Dendritic cell treated with granulocyte-macrophage colony-stimulating factor and Interleukin-4, amounts not matched to agents 40 ng/mL and 50 ng/mL, for 4 days (primary cell): ENCODE measurements at regions not wholly inside any gene's neighbourhood (a gene's known extent, or its start where the extent isn't known, plus 50 kb on each side); places are given as distances from the start of the nearest gene placed in this dataset.

Experiments used
- H3K27ac Mint-ChIP-seq: one replicate; pipeline ENCODE4 v1.8.0; 2022; ENCODE audit warnings: mild to moderate bottlenecking, mixed read lengths
- H3K27me3 Mint-ChIP-seq: one replicate; pipeline ENCODE4 v1.8.0; 2022; ENCODE audit warnings: mild to moderate bottlenecking, mixed read lengths
- H3K36me3 Mint-ChIP-seq: one replicate; pipeline ENCODE4 v1.8.0; 2022; ENCODE audit warnings: low read depth, mixed read lengths
- H3K4me1 Mint-ChIP-seq: one replicate; pipeline ENCODE4 v1.8.0; 2022; ENCODE audit warnings: low read depth, mixed read lengths
- H3K4me3 Mint-ChIP-seq: one replicate; pipeline ENCODE4 v1.8.0; 2022; ENCODE audit warnings: mild to moderate bottlenecking, moderate library complexity, mixed read lengths
- H3K9me3 Mint-ChIP-seq: one replicate; pipeline ENCODE4 v1.8.0; 2022; ENCODE audit warnings: mixed read lengths
- intact Hi-C: fragments of 100-400 bp; cut with micrococcal nuclease; formaldehyde crosslinking; loops from one replicate; pipeline ENCODE4 v1.15.0; 2022

- H3K36me3 Mint-ChIP-seq = no peaks in the 10 kb centered on the region
- intact Hi-C loops = no loop called here
- no peak overlapping the region for H3K4me3 Mint-ChIP-seq
- H3K27ac Mint-ChIP-seq = no peak overlapping the region
- no peaks in the 10 kb centered on the region for H3K27me3 Mint-ChIP-seq
- H3K9me3 Mint-ChIP-seq = no peaks in the 10 kb centered on the region
- H3K4me1 Mint-ChIP-seq = peaks cover 11% of the 10 kb centered on the region
These were observed 302.6 kb downstream of the ACTL7B start for GRCh38 chr9:108553111-108553635.

DNA sequence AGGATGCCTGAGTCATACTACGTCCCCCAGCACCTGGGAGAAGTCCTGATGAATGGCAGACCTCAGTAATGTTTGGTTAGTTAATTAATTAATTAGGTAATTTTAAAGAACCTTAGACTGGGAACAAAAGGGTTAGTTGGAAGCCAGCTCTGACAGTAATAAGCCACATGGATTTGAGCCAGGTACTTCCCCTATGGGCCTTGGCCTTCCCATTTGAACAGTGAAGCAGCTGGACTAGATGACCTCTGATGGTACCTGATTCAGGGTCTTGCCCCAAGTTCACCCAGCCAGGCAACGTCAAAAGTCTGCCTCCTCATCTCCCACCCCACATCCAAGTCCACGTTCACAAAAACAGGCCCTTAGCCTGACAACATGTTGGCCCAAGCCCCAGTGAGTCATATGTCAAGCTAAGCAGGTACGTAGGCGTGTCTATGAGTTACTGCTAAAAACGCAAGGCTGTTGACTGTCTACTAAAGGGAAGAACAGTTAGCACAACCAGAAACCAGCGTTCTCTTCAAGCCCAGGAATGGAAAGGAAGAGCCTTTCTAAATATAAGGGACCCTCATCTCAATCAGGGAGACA lies 303.2 kb downstream of the ACTL7B start:
- Mint-ChIP-seq H3K9me3 (no peaks in the 10 kb centered on the region), H3K4me1 (peaks cover 11% of the 10 kb centered on the region), H3K36me3 (no peaks in the 10 kb centered on the region), H3K27ac (no peak overlapping the region), H3K27me3 (no peaks in the 10 kb centered on the region), H3K4me3 (no peak overlapping the region)
- intact Hi-C loops = no loop called here

DNA sequence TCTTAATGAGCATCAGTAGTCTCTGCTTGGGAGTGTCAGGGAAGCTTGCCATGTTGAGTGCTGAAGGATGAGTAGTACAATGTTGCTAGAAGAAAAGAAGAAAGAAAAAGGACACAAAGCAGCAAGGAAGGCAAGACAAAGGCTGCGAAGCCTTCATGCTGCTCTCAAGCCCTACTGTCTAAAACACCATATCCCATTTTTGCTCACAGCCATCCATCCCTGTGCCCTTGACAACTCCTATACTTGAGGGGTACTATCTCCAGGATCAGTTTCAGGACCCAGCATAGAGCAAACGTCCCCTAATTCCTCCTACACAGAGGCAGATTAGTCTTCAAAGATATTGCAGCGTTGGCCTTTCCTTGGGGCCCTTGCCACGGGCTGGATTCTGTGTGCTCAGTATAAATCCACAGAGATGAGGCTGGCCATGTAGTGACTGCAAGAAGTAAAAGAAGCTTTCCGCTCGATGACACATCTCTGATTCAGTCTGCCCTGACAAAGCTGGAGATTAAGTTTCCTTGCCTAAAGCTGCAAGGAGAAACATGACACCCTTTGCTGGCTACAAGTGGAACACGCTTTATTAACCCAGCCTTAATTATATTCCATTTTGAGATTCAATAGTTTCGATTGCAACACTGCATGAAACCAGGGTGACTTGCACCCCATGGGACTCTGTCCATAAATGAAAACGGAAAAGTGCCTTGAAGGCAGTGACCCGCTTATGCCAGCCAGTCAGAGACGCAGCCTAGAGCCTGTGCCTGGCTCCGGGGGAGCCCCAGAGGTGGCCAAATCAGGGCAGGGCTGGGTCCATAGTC lies 304.6 kb downstream of the ACTL7B start:
- no peak overlapping the region for H3K4me3 Mint-ChIP-seq
- no peak overlapping the region for H3K27ac Mint-ChIP-seq
- no peaks in the 10 kb centered on the region for H3K27me3 Mint-ChIP-seq
- intact Hi-C loops = no loop called here
- no peaks in the 10 kb centered on the region for H3K36me3 Mint-ChIP-seq
- peaks cover 11% of the 10 kb centered on the region for H3K4me1 Mint-ChIP-seq
- H3K9me3 Mint-ChIP-seq = no peaks in the 10 kb centered on the region

- H3K27ac Mint-ChIP-seq = no peak overlapping the region
- intact Hi-C loops = no loop called here
- H3K36me3 Mint-ChIP-seq = no peaks in the 10 kb centered on the region
- no peak overlapping the region for H3K4me3 Mint-ChIP-seq
- peaks cover under 1% of the 10 kb centered on the region for H3K27me3 Mint-ChIP-seq
- H3K4me1 Mint-ChIP-seq = peaks cover 11% of the 10 kb centered on the region
- H3K9me3 Mint-ChIP-seq = no peaks in the 10 kb centered on the region
These were observed 305.7 kb downstream of the ACTL7B start for GRCh38 chr9:108550106-108550505.

GRCh38 chr9:108549184-108549583 lies 306.6 kb downstream of the ACTL7B start:
- intact Hi-C loops = no loop called here
- Mint-ChIP-seq H3K27me3 (peaks cover 5% of the 10 kb centered on the region), H3K36me3 (no peaks in the 10 kb centered on the region), H3K4me3 (no peak overlapping the region), H3K9me3 (no peaks in the 10 kb centered on the region), H3K4me1 (peaks cover 11% of the 10 kb centered on the region), H3K27ac (no peak overlapping the region)

DNA sequence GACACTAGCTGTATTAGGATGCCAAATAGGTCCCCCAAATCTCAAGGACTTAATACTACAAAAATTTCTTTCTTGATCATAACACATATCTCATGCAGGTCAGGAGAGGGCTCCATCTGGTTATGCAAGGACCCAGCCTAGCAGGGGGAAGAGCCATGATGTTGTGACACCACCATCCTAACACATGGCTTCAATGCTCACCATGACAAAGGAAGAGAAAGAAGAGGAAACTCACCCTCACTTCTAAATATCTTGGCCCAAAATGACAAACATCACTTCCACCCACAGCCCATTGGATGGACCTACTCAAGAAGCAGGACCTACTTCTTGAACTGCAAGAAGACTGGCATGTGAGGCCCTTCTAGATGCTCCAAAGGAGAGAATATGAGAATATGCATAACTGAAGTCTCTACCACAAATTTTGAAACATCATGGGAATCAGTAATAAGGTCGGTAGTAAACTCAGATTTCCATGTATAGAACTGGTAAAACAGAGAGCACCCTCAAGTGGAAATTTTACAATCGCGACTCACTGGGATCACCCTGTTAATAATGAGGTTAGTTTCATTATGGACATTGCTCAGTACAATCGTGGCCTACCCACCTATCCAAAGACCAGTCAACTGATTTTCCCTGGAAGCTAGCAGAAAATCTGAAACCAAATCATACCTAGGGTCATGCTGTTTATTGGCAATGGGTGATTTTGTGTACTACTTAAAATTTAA lies 308.2 kb downstream of the ACTL7B start:
- Mint-ChIP-seq H3K36me3 (no peaks in the 10 kb centered on the region), H3K4me1 (peaks cover 13% of the 10 kb centered on the region), H3K27ac (no peak overlapping the region), H3K27me3 (peaks cover 5% of the 10 kb centered on the region), H3K4me3 (no peak overlapping the region), H3K9me3 (no peaks in the 10 kb centered on the region)
- intact Hi-C loops = no loop called here

DNA sequence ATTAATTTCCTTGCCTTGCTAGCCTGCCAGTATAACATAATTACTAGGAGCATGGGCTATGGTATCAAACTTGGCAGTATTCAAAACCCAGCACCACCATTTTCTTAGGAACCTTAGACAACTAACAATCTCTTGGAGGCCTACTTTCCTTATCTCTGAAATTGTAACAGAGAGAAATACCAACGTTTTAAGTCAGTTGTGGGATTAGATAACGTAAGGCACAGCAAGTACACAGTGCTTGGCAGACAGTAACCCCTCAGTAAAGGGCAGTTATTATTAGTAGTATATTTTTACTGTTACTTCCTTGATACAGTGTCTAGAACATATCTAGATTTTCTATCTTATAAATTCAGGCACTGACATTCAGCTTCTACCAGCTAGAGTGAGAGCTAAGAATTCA lies 309.6 kb downstream of the ACTL7B start:
- Mint-ChIP-seq H3K9me3 (no peaks in the 10 kb centered on the region), H3K4me1 (peaks cover 22% of the 10 kb centered on the region), H3K4me3 (no peak overlapping the region), H3K36me3 (no peaks in the 10 kb centered on the region), H3K27ac (no peak overlapping the region), H3K27me3 (peaks cover 5% of the 10 kb centered on the region)
- intact Hi-C loops = no loop called here

DNA sequence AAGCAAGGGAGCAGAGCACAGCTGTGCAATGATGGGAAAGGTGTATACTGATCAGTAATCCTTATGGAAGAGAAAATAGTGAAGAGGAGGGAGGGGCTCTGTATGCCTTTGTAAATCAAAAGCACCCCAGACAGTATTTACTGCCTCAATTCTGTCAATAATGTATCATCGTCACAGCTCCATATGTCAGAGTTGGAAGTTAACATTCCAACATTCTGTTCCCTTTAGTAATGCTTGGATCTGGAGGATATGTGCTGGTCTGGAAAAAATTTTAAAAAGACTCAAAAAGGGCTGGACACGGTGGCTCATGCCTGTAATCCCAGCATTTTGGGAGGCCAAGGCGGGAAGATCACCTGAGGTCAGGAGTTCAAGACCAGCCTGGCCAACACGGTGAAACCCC lies 310.4 kb downstream of the ACTL7B start:
- Mint-ChIP-seq H3K36me3 (no peaks in the 10 kb centered on the region), H3K4me3 (no peak overlapping the region), H3K9me3 (no peaks in the 10 kb centered on the region), H3K27me3 (peaks cover 5% of the 10 kb centered on the region), H3K4me1 (peaks cover 27% of the 10 kb centered on the region), H3K27ac (no peak overlapping the region)
- intact Hi-C loops = no loop called here

DNA sequence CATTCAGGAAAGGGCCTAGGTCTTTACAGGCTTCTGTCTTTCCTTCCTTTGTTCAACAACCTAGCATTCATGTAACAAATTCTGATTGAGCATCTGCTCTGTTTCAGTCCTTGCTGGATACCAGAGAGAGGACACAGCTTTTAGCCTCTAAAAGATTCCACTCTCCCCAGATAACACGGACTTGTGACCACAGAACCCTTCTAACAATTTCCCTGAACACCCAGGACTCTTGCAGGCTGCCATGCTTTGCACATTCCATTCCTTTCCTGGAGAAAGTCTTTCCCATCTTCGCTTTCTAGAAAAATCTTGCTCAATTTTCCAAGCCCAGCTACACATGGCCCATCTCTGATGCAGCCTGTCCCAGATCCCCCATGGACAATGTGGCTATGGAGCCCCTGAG lies 310.9 kb downstream of the ACTL7B start:
- H3K27ac Mint-ChIP-seq = no peak overlapping the region
- no peaks in the 10 kb centered on the region for H3K9me3 Mint-ChIP-seq
- H3K4me3 Mint-ChIP-seq = no peak overlapping the region
- intact Hi-C loops = no loop called here
- peaks cover 5% of the 10 kb centered on the region for H3K27me3 Mint-ChIP-seq
- no peaks in the 10 kb centered on the region for H3K36me3 Mint-ChIP-seq
- H3K4me1 Mint-ChIP-seq = peaks cover 28% of the 10 kb centered on the region

DNA sequence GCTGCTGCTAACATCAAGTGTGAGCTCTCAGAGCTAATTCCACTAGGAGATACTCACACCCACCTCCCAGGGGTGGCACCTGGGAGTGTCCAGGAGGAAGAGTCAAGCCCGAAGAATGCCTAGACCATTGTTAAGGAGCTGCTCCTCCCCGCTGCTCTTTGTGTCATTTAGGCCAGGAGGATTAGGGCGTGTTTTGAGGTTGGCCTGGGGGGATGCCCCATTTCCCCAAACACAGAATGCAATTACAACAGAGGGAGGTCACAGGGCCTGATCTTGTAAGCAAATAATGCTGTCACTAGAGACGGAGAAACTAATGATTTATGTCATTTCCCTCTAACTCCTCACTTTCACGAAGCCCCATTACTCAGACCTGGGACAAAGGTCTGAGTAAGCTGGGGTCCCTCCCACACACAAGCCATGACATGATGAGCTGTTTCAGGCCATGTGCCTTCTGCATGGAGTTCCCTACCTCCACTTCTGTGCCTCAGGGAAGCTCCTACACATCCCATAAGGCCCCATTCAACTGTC lies 312.5 kb downstream of the ACTL7B start:
- Mint-ChIP-seq H3K36me3 (no peaks in the 10 kb centered on the region), H3K27ac (peak overlapping the region; percentile 37), H3K9me3 (no peaks in the 10 kb centered on the region), H3K4me3 (no peak overlapping the region), H3K27me3 (peaks cover 5% of the 10 kb centered on the region), H3K4me1 (peaks cover 36% of the 10 kb centered on the region)
- intact Hi-C loops = no loop called here

DNA sequence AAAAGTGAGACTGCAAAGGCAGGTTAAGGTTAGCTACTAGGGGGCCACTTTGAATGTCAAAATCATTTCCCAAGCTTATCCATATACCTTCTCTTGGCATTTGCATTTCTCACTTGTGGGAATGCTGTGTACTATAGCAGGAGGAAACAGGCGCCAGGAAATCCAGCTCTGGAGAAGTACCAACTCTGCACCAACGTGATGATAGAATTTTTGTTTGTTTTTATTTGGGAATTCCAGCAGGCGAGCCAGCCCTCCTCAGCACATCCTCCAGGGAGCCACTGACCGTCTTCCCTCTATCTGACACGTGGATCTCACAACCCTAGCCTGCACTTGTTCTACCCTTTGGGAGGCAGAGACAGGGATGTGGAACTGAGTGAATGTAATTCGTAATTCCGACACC lies 318.0 kb downstream of the ACTL7B start:
- Mint-ChIP-seq H3K27ac (no peak overlapping the region), H3K9me3 (no peaks in the 10 kb centered on the region), H3K36me3 (no peaks in the 10 kb centered on the region), H3K27me3 (peaks cover 5% of the 10 kb centered on the region), H3K4me1 (peaks cover 26% of the 10 kb centered on the region), H3K4me3 (no peak overlapping the region)
- intact Hi-C loops = loop anchor here (5.0 kb wide), 1 partner anchor 70 kb away; no protein-coding TSS in a partner anchor

DNA sequence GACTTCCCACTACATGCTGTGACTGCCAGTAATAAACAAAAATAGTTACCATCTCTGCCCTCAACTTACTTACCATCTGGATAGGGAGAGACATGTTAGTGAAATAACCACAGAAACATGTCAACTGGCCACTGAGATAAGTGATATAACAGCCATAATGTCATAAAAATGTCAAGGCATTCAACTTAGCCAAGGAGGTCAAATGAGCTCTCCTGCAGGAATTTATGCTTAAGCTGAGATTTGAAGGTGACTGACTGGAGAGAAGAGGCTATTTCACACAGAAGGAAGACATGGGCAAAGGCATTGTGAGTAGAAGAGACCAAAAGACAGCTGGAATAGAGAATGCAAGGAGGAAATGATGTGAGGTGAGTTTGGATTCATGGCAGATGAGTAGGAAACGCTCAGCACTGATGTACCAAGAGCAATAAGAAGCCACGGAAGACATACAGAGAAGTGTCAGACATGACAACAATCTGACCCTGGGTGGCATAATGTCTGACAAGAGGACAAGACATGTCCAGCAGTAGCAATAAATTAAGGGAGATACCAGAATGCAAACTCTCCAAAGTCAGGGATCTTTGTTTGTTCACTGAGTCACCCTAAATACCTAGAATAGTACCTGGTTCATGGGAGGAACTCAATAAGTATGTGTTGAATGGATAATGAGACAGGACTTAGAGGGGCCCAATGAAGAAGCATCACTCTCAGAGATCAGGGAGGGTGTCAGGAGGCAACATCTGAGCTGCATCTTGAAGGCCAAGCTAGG lies 318.8 kb downstream of the ACTL7B start:
- Mint-ChIP-seq H3K9me3 (no peaks in the 10 kb centered on the region), H3K4me3 (no peak overlapping the region)
- intact Hi-C loops = loop anchor here (5.0 kb wide), 1 partner anchor 70 kb away; no protein-coding TSS in a partner anchor

DNA sequence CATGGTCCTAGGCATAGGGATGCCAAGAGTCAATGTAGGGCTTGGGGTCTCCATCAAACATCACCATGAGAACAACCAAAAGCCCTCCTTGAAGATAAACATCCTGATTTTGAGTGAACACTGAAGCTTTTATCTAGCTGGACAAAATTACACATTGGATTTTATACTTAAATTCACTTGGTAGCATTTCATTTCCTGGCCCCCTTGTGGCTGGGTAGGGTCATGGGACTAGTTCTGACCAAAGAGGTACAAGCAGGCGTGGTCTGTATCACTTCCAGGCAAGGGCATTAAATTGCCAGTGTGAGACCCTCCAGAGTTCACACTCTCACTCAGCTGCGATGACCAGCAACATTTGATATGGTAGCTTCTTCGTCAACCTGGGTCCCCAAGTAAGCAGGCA lies 320.3 kb downstream of the ACTL7B start:
- H3K36me3 Mint-ChIP-seq = no peaks in the 10 kb centered on the region
- H3K27me3 Mint-ChIP-seq = peaks cover 5% of the 10 kb centered on the region
- no peaks in the 10 kb centered on the region for H3K9me3 Mint-ChIP-seq
- H3K4me3 Mint-ChIP-seq = no peak overlapping the region
- no peak overlapping the region for H3K27ac Mint-ChIP-seq
- intact Hi-C loops = loop anchor here (5.0 kb wide), 1 partner anchor 68 kb away; no protein-coding TSS in a partner anchor
- H3K4me1 Mint-ChIP-seq = peaks cover 14% of the 10 kb centered on the region

More for the DNA sequence above, 318.8 kb downstream of the ACTL7B start:
- Mint-ChIP-seq H3K27me3 (peaks cover 5% of the 10 kb centered on the region), H3K4me1 (peaks cover 21% of the 10 kb centered on the region), H3K27ac (no peak overlapping the region), H3K36me3 (no peaks in the 10 kb centered on the region)
